DMS153 (cell line): ENCODE measurements at regions not wholly inside any gene's neighbourhood (a gene's known extent, or its start where the extent isn't known, plus 50 kb on each side); places are given as distances from the start of the nearest gene placed in this dataset.
"Not testable (repeated sequence)": the region's sequence is repeated elsewhere in the genome, so short reads cannot be mapped to it uniquely, and the experiment has no call there.

Experiments used
- DNase-seq: peaks from one replicate; lab custom pipeline; 2025; lab: John Stamatoyannopoulos, UW

GRCh38 chr16:64356267-64356666 is 765.6 kb downstream of the CDH11 start:
- DNase-seq: no peak

GRCh38 chr16:64352246-64352645 is 769.6 kb downstream of the CDH11 start:
- no peak for DNase-seq

- DNase-seq: no peak
These were observed 770.7 kb downstream of the CDH11 start for GRCh38 chr16:64351121-64351520.

DNA sequence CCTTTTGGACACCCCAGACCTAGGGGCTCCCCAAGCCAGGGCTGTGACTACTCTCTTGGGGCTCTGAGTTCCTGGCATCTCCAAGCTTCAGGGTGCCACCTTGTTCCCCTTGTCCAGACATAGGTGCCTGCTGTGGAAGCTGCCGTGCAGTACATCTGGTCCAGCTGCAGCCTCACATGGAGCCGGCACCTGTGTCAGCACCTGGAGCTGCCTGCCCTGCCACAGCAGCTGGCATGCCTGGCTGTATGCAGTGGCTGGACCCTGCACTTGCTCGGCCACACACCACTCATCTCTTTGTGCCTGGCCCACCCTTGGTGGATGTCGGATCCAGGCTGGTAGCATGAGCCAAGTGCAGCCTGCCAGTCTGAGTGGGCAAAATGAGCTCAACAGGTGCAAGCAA is 775.8 kb downstream of the CDH11 start:
- no peak for DNase-seq

DNA sequence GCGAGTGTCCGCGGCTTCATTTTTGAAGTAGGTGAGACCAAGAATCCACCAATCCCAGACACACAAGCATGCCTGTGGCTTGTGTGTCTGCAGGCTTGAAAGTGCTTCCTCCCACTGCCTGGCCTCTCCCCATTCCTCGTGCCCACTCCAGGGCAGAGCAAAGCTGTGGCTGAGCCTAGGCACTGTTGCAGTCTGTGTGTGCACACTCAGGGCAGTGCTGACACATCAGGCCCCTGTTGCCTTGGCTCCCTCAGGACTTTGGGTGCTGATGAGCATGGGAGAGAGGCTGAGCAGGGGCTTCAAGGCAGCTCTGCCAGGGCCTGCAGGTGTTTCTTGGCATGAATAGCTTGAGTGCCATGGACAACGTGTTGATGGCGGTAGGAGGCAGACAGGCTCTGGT is 776.7 kb downstream of the CDH11 start:
- no peak for DNase-seq

- DNase-seq: not testable (repeated sequence)
These were observed 777.9 kb downstream of the CDH11 start for GRCh38 chr16:64343820-64344443.

GRCh38 chr16:64343061-64343819 is 778.6 kb downstream of the CDH11 start:
- DNase-seq: no peak

DNA sequence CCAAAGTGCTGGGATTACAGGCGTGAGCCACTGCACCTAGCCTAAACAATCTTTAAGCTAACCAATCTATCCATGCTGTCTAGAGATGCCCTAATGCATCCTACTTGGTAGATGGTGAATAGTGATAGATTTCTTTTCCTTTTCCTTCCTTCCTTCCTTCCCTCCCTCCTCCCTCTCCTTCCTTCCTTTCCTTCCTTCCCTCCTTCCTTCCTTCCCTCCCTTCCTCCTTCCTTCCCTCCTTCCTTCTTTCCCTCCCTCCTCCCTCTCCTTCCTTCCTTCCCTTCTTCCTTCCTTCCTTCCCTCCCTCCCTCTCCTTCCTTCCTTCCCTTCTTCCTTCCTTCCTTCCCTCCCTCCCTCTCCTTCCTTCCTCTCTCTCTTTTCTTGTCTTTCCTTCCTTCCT is 780.5 kb downstream of the CDH11 start:
- DNase-seq: not testable (repeated sequence)

DNA sequence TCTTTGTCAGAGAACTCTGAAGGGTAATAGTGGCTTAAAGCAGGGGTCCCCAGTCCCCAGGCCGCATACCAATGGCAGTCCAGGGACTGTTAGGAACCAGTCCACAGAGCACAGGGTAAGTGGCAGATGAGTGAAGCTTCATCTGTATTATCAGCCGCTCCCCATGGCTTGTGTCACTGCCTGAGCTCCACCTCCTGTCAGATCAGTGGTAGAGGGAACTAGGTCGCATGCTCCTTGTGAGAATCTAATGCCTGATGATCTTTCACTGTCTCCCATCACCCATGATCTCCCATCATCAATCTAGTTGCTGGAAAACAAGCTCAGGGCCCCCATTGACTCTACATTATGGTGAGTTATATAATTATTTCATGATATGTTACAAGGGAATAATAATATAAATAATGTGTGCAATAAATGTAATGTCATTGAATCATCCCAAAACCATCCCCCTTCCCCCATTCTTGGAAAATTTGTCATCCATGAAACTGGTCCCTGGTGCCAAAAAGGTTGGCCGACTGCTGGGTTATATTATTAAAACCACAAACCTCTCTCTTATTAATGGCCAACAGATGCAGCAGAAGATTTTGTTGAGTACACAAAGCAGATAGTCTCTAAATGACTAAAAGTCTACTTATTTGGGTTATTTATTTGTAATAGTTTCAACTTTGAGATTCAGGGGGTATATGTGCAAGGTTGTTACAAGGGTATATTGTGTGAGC is 782.7 kb downstream of the CDH11 start:
- DNase-seq: no peak

DNA sequence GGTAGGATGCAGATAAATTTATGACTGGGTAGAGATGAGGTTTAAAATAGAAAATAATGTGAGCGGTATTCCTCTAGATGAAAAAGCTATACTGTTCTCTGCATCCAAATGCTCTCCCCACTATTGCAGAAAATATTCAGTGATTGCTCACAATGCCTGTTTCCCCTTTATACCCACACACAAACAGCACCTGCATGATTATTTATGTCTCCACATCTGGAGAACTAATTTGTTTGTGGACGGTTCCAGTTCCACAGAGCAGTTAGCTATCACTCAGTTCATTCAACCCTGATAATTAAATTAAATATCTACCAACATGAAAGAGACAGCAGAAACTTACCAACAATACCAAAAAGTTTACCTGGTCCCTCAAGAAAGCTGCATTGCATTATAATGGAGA is 800.0 kb downstream of the CDH11 start:
- DNase-seq: no peak

- no peak for DNase-seq
These were observed 800.8 kb downstream of the CDH11 start for GRCh38 chr16:64321066-64321465.

DNA sequence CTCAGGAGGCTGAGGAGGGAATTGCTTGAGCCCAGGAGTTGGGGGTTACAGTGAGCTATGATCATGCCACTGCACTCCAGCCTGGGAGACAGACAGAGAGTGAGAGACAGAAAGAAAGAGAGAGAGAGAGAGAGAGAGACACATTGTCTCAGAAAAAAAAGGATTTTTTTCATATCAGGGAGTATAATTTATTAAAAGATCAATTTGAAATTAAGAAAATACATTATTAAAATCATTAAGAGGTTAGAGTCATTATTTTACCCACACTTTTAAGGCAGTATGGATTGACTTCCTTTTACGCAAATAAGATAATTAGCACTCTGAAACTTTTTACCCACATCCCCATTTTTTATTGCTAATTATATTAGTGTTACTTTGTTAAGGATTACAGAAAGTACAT is 804.3 kb downstream of the CDH11 start:
- DNase-seq: no peak

DNA sequence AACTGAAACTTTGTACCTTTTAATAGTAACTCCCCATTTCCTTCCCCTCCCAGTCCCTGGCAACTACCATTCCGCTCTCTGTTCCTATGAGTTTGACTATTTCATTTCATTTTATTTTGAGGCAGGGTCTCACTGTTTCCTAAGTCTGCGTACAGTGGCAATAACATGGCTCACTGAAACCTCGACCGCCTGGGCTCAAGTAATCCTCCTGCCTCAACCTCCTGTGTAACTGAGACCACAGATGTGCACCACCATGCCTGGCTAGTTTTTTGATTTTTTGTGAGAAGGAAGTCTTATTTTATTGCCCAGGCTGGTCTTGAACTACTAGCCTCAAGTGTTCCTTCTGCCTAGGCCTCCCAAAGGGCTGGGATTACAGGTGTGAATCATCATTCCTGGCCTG is 808.1 kb downstream of the CDH11 start:
- DNase-seq: no peak

DNA sequence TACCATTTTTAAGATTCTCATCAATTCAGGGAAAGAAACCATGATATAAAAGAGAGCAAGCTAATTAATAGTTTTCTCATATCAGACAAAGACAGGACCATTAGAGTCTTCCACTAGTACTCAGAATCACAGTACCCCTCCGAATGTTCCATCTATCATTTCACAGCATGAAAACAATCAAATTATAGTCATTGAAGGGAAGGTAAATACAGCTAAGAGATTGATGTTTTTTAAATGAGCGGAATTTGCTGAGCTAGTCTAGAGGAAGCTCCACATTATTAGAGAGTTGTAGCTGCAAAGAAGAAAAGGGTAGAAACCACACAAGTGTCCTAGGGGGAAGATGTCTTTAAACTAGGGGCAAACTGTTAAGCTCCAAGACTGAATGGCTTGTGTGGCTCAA is 808.9 kb downstream of the CDH11 start:
- no peak for DNase-seq

- DNase-seq: no peak
These were observed 809.6 kb downstream of the CDH11 start for GRCh38 chr16:64312292-64312691.

- DNase-seq: no peak
These were observed 810.6 kb downstream of the CDH11 start for GRCh38 chr16:64311241-64311640.

DNA sequence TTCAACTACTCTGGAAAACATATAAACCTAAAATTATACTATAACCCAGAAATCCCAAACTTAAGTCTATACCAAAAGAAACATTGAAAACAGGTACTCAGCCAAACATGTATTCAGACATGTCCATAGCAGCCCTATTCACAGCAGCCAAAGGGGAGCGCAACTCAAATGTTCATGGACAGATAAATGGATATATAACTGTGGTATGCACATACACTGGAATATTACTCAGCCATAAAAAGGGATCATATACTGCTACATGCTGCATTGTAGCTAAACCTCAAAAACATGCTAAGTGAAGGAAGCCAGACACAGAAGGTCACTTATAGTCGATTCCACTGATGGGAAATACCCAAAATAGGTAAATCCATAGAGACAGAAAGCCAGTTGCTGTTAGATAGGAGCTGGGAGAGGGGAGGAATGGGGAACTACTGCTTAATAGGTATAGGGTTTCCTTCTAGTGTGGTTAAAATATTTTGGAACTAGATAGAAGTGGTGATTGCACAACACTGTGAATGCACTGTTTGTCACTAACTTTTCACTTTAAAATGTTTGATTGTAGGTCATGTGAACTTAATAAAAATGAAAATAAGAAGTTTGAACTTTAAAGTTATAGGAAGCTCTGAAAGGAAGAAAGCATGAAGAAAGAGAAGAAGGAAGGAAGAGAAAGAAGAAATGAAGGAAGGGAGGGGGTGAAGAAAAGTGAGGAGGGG is 812.3 kb downstream of the CDH11 start:
- DNase-seq: no peak

GRCh38 chr16:64308721-64309120 is 813.1 kb downstream of the CDH11 start:
- no peak for DNase-seq

DNA sequence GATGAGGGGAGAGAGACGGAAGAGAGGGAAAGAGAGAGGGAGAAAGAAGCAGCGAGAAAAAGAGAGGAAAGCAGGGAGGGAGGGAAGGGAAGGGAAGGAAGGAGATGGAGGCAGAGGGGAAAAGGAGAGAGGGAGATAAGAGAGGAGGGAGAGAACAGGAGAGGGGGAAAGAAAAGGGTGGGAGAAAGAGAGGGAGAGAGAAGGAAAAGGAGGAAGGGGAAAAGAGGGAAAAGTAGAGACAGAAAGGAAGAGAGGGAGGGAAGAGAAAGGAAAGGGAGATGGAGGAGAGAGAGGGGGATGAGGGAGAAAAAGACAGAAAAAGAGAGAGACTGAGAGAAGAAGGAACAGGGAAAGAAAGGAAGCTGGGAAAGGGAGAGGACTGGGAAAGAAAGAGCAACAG is 814.4 kb downstream of the CDH11 start:
- no peak for DNase-seq

DNA sequence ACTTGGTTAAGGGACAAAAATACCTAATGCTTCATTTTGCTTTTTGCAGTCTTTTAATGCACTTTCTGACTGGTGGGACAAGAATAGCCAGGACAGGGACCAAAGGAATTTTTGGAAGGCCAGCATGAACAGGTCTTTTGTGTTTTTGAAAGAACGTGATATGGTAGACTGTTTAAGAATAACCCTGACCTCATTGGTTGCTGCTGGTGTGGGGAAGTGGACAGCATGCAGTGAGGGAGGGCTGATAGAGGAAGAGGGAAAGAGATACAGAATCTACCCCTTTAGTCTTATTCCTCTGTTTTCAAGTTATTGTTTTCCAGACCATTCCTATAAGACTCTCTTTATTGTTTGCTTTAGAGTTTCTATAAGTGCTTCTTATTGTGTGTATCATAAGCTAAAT is 816.2 kb downstream of the CDH11 start:
- no peak for DNase-seq

DNA sequence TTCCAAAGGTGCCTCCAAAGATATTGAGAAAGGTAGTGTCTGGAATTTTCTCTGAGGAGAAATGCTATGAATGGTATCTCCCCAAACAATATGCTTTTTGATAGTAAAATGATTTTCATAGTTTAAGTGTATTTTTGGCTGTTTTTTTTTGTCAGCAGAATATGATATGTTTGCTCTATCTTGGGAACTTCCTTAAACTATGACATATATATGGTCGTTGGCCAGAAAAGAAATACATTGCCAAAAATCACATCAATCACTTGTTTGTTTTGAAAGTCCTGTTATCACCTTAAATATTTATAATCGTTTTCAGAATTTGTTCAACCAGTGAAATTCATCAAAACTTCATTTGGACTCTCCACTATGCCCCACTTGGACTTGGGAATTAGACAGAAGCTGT is 816.9 kb downstream of the CDH11 start:
- no peak for DNase-seq

DNA sequence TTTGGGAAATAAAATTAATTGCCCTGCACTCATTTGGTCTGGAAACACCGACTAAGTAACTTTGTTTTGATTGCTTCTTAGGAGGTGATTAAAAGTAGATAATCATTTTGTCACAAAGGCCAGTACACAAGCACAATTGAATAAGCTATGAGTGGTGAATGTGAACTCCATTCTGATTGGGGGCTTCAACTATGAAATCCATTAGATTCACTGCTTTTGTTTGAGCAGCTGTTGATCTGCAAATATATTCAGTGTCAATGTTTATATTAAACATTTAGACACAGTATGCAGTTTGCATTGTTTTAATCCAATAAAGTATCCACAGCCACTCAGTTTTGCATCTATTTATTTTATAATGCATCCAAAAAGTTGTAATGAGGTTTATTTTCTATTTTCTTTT is 817.5 kb downstream of the CDH11 start:
- no peak for DNase-seq
